Activated CD4-positive, alpha-beta T cell treated with anti-CD3 and anti-CD28 coated beads for 48 hours (primary cell): ENCODE measurements at regions not wholly inside any gene's neighbourhood (a gene's known extent, or its start where the extent isn't known, plus 50 kb on each side); places are given as distances from the start of the nearest gene placed in this dataset.

ENCODE experiments used
- DNase-seq: peaks from one replicate; pipeline ENCODE4 v3.0.0-alpha.2; 2020

DNA sequence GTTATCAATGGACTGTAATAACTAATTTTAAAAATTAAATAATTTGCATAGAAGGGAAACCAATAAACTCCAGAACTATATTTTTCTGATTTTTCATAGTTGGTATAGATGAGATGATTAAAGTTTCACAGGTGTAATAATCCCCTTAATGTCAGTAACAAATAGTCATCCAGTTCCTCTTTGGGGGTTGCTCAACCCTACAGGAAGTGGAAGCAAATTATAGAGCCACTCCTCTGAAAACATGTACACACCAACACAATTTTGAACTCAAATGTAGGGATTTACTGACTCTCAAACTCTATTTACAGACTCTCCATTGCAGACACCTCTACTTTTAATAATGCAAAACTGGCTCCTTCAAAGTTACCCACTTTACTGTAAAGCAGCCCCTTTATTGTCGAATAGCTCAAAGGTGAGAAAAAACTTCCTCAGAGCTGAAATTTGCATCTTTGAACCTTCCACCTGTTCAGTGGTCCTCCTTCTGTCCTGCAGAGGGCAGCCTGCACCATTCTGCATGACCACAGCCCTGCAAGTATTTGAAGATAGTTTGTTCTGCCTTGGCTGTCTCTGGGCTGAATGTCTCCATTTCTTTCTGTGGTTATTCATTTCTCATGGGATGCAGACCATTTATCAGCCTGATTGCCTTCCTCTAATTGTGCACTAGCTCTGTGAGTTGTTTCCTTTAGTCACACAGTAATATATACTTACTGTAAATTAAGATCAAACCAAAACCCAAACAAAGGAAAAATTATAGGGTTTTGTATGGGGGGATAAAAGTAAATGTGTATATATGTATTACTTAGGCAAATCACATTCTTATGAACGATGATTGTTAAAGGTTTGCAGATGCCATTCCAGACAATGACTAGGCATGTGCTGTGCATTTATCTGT lies 383.2 kb upstream of the SGCD start:
- DNase-seq = peak; percentile 40

DNA sequence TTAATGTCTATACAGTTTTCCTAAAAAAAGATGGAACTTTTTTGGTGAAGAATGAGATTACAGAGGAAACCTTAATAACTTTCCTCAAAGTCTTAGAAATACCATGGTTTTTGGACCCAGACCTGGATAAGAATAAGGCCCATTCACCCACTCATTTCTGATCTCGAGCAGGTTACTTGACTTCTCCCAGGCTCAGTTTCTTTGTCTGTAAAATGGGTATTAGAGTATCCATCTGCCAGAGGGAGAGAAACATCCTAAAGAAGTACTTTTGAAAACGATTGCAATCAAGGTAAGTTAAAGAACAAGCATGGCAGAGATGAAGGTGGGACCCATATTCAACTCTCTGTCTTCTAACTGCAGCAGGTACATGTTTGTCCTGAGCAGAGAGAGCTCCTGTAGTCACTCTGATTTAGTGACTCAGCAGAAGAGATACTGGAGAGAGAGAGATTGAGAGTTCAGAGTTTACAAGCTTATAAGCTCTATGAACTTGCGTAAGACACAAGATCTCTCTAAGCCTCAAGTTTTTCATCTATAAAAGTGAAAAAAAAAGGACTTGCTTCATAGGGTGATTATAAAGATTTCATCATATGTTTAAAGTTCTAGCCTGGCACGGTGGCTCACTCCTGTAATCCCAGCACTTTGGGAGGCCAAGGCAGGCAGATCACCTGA lies 379.4 kb upstream of the SGCD start:
- no peak for DNase-seq

DNA sequence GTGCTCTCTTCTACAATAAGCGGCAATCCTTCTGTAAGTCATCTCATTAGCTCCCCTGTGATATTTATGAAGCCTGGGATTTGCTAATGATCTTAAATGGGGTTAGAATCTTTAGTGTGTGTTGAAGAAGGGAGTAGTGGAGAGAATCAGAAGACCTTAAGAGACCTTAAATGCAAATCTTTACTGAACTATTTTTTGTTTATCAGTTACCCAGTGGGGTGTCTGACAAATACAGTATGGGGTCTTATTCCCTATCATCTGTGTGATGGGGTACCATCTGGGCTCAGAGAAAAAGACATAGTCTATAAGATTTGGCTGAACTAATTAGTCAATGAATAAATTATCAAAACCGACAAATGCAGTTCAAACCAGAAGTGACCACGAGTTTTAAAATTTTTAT lies 378.4 kb upstream of the SGCD start:
- no peak for DNase-seq

DNA sequence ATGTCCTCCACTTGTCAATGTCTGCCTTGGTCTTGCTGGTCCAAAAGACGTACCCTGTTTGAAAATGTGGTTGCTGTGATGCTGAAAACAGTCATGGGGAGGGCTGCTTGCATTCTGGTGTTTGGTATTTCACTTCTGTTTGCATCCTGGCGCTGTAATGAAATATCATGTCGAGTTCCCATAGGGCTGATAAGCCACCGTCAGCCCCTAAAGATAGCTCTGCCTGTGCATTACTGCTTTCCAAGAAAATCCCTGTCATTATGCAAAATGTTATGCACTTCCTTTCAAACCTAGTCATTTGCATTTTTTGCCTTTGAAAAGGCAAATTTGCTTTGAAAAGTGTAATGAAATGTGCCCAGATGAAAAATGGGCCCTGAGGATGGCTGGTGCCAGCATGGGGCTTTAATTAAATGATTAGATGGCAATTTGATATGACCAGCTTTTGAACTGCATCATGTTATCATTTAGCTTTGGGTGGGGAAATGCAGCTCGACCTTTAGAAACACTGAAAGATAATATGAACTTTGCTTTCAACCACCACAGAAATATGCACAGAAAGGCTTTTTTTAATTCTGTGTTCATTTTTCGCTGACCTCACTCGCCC lies 374.4 kb upstream of the SGCD start:
- DNase-seq = no peak

DNA sequence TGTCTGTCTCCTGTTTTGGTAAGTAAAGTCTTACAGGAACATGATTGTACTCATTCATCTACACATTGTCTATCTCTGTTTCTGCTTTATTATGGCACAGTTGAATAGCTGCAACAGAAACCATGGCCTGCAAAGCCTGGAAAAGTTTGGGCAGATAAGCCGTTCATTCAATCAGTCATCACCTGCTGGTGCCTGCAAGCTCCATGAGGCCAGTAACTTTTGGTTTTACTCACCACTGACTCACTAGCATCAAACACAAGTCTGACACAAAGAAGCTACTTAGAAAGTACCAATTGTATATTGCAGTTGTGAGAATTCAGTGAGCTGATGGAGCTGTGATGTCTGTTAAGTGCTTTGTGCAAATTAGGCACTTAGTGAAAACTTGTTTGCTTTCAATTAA lies 373.6 kb upstream of the SGCD start:
- DNase-seq = peak; percentile 9

DNA sequence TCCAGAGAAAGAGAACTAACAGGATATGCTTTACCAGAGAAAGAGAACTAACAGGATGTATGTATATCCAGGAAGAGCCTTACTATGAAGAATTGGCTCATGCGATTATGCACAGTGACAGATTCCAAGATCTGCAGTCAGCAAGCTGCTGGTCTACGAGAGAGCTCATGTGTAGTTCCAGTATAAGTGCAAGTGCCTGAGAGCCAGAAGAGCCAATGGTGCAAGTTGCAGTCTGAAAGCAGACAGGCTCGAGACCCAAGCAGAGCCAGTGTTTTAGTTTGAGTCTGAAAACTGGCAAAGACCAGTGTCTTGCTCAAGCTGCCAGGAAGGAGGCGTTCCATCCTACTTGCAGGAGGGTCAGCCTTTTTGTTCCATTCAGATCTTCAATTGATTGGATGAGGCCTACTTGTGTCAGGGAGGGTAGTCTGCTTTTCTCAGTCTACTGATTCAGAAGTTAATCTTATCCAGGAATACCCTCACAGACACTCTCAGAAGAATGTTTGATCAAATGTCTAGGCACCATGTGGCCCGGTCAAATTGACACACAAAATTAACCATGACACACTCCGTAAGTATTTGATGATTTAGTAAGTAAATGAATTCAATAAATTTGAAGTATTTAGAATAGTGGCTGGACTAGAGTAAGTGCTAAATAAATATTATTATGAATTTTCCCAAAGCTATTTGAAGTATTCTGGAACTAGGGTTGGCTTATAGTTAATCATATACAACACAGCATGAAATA lies 372.1 kb upstream of the SGCD start:
- no peak for DNase-seq

DNA sequence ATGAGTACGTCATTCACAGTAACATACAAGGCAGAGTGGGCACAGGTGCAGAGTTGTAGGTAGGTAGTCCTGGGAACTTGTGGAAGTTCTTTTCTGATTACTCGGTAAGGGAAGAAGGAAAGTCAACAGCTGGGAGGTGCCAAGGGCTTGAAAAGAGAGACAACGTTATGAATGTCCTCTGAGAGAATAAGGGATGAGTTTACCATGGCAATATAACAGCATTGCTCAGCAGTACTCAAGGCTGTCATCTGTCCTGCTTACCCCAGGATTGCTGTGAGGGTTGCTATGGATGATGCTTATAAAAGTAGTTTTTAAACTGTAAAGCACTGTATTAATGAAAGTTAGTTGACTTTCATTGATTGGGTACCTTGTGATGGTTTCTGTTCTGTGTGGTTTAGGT lies 369.1 kb upstream of the SGCD start:
- no peak for DNase-seq

DNA sequence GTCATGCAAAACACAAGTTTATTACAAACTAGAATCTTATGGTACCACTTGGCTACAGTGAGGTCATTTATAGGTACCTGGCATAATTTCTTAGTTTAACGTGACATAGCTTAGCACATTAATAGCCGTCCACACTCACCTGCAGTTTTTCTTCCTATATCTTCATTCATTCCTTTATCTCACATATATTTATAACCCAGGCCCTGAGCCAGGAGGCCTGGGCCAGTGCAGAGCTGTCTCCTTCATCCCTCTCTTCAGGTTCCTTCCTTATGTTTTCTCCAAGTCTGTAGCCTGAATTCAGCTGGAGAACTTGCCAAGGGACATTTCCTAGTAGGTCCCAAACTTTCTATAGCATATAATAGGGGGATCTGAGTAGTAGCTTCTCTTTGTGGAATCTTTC lies 367.9 kb upstream of the SGCD start:
- DNase-seq = no peak

DNA sequence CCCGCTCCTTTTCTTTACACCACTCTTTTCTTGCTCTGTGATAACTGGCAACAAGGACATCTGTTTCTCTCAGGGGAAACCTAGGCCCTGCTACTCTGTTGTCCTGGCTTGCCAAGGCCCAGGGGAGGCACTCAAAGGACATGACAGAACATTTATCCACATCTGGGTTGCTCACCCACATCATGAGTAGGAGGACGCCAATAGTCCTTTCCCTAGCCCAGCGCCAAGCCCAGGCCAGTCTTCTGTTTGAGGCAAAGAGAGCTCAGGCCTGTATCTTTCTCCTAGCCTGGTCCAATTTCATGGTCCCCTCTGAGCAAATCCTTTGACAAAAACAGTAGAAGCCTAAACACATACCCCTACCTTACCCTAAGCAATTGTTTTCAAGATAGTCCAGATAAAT lies 366.8 kb upstream of the SGCD start:
- DNase-seq = no peak

DNA sequence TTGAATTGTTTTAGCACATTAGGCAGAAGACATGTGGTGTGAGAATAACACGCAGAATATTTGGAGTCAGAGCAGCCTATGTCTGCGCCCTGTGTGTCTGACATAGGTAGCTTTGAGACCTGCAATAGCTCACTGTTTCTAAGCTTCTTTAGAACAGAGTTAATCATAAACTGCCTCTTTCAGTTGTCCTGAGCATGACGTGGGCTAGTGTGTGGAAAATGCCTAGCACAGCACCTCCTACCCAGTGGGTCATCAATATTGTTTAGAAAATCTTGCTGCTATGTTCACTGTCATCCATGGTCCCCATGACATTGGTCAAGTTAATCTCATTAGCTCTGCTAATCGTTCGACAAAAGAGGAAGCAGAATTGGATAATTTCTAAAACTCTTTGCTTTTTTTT lies 357.4 kb upstream of the SGCD start:
- DNase-seq = no peak

DNA sequence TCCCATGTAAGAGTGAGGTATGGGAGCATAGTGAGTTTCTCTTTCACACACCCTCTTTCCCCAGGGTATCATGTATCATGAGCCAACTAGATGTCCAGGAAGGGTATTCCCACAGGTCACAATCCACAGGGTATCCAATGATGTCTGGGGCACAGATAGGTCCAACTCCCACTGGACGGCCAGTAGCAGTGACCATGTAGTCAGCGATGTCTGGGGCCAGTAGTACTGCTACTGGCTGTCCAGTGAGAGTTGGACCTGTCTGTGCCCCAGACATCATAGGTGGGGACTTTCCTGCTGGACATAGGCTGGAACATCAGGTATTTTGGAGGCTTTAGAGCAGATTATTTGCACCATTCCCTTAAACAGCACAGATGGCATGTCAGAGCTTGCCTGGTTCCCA lies 352.6 kb upstream of the SGCD start:
- no peak for DNase-seq

DNA sequence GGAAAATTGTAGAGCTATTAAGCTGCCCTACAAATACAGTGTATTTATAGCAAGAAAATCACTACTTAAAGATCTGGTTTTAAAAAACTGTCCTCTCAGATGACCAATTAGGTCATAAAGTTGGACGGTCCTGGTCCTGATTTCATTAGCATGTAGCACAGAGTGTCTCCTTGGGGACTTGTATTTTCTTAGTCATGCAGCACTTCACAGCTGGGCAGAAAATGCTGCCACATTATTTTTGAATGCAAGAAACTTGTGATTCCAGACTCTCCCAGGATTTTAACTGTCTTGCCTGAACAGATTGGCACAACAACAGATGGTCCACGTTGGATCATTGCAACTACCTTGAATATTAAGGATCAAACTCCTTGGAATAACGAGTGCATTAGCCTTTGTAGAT lies 348.1 kb upstream of the SGCD start:
- DNase-seq = no peak

DNA sequence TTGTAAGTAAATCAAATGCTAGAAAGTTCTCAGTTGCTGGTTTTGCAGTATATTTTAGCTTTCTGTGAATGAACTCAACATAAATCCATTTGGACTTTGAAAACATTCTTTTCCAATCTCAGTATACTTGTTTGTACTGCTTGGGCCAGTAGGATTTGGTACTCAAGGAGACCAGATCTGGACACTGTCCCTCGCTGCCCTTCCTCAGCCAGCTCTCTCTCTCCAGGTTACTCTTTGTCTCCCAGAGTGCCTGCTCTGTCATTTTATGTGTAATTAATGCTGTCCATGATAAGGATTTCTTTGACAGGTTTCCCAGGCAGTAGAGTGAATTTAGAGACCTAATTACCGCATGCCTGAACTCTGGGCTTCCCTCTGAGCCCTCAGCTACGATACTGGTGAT lies 344.6 kb upstream of the SGCD start:
- DNase-seq = no peak

DNA sequence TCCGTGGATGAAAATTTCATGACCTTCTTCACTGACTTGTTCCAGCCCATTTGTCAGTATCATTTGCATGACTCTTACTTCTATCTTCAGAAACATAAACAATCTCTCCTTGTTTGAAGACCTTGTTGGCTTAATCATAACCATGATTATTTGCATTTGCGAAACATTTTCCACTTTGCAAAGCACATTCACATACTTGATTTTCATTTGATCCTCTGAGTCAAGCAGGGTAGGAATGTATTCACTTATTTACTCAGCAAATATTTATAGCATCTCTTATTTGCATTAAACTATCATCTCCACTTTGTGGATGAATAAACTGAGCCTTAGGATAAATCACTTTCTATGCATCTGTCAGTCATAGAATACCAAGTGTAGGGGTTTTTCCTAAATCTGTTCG lies 343.0 kb upstream of the SGCD start:
- no peak for DNase-seq

DNA sequence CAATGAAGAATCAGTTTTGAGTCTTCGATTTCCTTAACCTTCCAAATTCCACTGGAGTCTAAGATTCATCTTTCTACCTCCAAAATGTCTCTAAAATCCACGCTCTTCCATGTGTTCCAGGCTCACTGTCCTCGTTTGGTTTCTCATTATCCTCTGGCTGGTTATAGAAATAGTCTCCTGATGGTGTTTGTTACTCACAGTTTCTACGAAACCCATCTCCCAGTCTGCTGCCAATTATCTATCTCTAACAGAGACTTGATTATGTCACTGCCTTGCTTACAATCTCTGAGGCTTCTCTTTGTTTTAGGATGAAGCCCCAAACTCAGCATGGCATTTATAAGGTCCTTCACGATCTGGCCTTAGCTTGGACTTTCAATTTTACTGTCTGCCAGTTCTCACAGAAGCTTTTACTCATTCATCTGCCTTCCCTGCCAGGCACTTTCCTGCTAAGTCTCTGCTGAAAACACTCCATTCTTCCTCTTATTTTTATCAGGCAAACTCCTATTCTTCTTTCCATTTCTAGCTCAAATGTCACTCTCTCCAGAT lies 339.6 kb upstream of the SGCD start:
- no peak for DNase-seq

DNA sequence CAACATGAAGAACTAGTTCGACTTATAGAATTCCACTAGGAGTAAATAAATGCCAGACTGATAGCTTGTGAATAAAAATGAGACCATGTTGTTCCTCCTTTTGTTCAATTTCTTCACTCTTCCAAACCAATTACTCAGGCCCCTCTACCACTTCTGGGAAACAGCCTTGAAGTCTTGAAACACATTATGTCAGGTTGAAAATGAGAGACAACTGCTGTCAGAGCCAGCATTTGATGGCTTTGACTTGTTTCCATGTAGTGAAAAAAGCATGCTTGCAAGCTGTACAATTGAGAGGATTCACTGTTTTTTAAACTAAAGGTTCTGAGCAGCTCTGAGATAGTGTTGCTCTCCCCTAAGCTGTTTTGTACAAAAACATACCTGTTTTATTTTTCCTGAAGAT lies 337.1 kb upstream of the SGCD start:
- DNase-seq = no peak

DNA sequence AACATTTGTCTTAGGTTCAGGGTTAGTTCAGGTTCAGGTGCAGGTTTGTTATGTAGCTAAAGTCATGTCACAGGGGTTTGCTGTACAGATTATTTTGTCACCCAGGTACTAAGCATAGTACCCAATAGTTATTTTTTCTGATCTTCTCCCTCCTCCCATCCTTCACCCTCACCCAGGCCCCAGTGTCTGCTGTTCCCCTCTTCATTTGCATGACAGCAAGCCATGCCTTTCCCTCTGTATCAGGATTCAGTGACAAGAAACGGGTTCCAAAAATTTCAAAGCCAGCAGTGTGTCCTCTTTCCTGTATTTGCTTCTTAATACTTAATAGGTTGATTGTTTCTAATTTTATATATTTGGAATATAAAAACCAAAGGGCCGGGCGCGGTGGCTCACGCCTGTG lies 330.8 kb upstream of the SGCD start:
- DNase-seq = no peak

DNA sequence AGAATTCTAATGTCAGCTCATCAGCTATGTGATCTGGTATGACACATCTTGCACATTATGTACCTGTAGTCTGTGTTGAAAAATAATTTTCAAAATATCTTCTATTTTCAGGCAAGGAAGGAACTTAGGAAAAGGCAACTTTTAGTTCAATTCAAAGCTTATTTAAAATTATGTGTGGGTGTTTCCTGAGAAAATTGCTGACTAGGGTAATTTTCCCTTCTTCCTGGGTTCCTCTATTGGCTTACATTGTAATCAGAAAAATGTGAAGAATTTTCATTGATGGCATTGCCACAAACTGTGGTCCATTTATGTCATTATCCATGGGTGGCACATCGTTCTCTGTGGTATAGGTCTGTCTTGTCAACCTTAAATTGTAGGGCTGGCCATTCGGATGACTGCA lies 328.7 kb upstream of the SGCD start:
- no peak for DNase-seq

DNA sequence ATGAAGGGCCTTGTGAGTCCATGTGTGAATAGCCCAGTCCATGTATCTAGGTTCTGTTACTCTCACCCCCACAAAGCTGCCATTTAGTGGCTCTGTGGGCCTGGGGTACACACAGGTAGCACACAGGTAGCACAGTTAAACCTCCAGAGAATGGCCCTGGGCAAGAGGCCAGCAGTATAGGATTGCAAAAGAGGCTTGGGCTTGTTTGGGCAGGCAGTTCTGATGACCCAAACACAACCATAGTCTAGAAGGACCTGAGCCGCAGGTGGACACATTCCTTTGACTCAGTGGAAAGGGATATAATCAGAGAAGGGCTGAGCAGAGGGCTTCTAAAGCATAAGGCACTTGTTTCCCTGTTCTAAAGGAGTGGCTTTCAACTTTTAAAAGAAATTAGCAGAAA lies 326.8 kb upstream of the SGCD start:
- DNase-seq = no peak

DNA sequence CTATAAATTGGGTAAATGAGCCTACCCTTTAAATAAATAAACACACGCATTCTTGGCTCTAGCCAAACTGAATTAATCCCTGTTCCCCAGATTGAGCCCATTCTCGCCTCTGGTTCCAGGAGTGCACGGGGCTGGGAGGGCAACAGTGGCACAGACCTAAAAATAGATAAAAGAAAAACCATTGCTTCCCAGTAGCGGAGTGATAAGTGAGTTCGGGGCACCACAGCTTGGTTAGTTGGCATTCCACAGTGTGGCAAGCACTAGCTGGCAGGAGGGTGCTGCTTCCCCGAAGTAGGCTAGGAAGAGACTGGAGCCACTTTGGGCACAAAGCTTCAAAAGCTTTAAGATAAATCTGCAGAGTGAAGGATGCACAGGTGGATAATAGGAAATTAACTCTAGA lies 322.2 kb upstream of the SGCD start:
- no peak for DNase-seq

DNA sequence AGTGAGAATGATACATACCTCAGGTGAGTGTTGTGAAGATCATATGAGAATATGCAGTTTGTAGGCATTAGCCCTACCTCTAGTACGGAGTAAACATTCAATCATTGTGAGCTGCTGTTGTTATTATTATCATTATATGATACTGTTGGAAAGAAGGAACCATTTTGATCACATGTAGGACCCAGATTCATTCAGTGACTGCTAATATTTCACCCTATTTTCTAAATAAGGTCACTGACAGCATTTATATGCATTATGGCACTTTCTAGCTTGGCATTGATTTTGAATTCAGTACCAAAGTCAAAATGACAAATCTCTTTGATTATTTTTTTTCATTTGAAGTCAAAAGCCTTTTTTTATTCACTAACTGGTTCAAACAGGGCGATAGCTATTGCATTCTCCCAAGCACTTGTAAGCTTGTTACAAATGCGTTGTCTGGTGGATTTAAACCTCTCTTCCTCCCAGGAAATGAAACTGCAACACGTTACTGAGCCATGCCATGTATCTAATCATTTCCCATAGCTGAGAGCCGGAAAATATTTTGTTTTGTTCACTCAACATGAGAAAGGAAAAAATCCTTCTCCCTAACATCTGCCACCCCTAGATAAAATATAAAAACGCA lies 320.8 kb upstream of the SGCD start:
- no peak for DNase-seq

DNA sequence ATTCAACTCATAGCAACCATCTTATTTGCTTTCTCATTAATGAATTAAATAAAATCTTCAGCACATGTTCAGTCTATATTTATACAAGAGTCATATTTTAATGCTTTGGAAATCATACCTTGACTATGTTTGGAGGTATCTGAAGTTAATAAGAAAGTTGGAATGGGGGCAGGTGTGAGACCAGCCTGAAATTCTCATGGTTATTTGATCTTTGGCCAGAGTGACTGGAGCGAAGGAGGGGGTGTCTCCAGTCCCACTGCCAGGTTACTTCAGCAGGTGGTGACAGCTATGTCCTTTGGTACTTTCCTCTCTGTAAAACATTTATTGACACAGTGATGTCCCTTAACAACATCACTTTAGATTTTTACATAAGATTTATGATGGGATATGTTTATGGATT lies 318.1 kb upstream of the SGCD start:
- no peak for DNase-seq

DNA sequence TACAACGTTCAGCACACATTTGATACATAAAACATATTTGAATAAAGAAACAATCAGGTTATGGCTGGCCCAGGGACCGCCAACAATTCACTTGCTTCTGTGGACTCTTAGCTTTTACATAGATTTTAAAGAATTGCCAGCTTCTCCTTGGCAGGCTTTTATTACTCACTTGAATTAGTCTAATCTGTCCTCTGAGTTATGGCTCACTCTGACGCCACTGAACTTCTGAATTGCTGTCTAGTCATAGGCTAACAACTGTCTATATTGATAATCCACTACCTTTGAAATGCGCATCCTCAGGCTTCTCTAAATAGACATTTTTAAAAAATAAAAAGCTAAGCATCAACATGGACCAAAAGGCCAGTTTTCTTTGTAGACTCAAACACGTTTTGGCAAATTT lies 317.4 kb upstream of the SGCD start:
- no peak for DNase-seq
